SKM-1 (cell line): ENCODE measurements at regions not wholly inside any gene's neighbourhood (a gene's known extent, or its start where the extent isn't known, plus 50 kb on each side); places are given as distances from the start of the nearest gene placed in this dataset.

Experiments used
- DNase-seq: peaks from one replicate; lab custom pipeline; 2025; ENCODE audit not compliant: unreplicated experiment; lab: John Stamatoyannopoulos, UW

- no peak for DNase-seq
Observed at GRCh38 chr4:17336986-17337385, 174.9 kb downstream of the QDPR start.

DNA sequence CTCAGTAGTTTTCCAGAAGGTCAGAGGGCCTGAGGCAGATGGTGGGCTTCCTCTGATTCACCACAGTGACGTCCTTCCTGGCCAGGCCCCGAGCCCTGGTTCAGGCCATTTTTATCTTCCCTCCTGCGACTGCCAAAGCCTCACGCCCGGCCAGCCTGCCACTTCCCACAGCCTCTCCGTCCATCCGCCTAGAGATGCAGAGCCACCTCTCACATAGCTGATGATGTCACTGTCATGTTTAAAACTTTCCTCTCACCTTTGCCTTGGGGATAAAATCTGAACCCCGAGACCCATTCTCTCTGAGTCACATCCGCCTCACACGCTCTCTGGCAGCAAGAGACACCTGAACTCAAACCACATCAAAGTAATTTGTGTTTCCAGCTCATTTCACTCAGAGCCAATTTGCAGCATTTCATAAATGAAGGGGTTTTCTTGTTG, 175.3 kb downstream of the QDPR start:
- no peak for DNase-seq

- no peak for DNase-seq
Observed at GRCh38 chr4:17336069-17336468, 175.8 kb downstream of the QDPR start.

DNA sequence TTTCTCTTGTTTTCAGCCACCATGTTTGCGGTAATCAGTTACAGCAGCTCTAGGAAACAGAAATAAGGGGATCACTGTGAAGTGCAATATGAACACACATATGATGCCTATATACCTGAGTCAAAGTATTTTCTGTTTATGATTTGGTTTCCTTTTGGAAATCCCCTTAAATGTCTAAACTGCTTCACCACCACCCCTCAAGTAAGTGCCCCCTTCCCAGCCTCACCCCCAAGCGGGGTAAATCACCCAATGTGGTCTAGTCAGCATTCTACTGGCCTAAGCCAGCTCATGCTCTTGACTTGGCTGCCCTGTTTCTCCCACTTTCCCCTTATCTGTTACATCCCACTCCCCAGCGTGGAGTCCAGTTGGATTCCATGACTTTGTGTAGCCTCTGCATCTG, 176.5 kb downstream of the QDPR start:
- DNase-seq: no peak

DNA sequence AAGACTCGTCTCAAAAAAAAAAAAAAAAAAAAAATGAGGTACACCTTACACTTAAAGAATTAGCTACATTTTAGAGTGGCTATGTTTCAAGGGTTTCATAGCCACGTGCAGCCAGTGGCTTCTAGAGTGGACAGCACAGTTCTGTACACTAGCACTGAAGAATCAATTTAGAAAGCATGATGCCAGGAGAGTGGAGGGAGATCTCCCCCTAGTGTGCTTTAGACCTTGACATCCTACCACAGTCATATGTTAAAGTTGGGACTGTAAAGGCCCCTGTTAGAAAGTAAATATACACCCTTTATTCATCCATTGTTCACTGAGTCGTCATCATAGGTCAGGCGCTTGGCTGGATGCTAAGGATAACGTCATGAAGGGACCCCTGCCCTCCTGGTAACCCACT, 179.4 kb downstream of the QDPR start:
- no peak for DNase-seq

- DNase-seq: no peak
Observed at GRCh38 chr4:17329046-17329445, 182.8 kb downstream of the QDPR start.

- no peak for DNase-seq
Observed at GRCh38 chr4:17328141-17328815, 183.6 kb downstream of the QDPR start.

DNA sequence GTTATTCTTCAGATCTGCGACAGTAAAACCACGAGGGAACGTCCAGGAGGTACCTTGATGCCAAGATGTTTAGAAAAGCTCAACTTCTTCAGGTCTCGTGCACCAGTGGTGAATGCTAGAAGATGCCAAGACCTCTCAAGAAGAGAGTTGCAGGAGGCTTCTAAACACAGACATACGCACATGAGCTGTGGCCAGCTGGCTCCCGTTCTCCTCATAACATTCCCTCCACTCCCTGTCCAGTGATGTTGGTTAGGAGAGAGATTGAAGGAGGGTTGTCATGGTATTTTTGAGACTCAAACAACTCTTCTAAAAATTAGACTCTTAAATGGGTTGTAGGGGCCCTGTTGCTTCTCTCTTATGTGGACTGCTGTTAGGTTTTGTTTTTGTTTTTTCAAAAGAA, 184.3 kb downstream of the QDPR start:
- DNase-seq: no peak

DNA sequence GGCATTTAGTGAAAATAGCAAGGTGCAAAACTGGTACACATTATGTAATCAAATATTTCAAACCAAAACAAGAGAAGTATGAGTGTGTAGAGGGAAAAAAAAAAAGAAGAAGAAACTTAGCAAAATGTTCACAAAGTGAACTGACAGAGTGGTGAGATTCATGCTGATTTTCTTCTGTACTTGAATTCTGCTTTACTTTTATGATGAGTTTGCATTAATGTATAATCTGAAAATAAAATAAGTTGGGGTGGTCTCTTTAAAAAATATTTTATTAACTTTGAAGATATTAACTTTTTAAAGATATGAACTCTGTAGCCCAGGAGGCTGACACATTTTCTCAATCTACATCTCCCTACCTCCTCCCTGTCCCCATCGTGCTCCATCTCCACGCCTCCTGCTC, 185.1 kb downstream of the QDPR start:
- no peak for DNase-seq

GRCh38 chr4:17325098-17325497, 186.8 kb downstream of the QDPR start:
- no peak for DNase-seq

GRCh38 chr4:17324386-17324830, 187.5 kb downstream of the QDPR start:
- peak; percentile 52 for DNase-seq

- no peak for DNase-seq
Observed at GRCh38 chr4:17323554-17324385, 188.1 kb downstream of the QDPR start.

DNA sequence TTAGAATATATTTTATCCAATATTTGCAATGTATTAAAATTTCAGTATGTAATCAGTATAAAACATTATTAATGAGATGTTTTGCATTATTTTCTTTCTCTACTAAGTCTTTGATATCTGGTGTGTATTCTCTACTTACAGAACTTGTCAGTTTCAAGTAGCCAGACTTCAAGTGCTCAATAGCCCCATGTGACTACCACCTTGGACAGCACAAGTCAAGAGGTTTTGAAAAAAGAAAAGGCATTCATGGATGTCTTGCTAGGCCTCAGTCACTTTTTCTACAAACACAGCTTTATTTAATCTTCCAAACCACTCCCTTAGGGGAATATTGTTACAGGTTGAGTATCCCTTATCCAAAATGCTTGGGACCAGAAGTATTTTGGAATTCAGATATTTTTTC, 189.4 kb downstream of the QDPR start:
- no peak for DNase-seq

GRCh38 chr4:17320046-17320445, 191.8 kb downstream of the QDPR start:
- no peak for DNase-seq

GRCh38 chr4:17317526-17317925, 194.4 kb downstream of the QDPR start:
- no peak for DNase-seq

DNA sequence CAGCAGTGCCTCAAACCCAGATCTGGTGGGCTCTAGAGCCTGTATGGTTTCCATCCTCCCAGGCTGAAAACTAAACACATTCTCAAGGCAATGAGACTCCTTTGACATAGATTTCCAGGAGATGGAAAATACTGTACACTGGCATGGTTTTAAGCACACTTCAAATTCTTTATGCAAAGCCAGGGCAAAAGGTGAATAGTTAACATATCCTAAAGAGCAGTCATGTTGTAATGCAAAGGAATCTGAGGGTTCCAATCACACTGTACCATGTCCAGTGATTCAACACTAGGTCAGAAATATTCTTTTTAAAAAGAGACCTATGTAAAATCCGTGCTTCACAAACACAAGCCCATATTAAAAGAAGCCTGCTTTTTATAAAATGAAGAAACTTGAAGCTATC, 195.3 kb downstream of the QDPR start:
- DNase-seq: no peak

- no peak for DNase-seq
Observed at GRCh38 chr4:17315459-17315858, 196.4 kb downstream of the QDPR start.

GRCh38 chr4:17313194-17313593, 198.7 kb downstream of the QDPR start:
- no peak for DNase-seq

DNA sequence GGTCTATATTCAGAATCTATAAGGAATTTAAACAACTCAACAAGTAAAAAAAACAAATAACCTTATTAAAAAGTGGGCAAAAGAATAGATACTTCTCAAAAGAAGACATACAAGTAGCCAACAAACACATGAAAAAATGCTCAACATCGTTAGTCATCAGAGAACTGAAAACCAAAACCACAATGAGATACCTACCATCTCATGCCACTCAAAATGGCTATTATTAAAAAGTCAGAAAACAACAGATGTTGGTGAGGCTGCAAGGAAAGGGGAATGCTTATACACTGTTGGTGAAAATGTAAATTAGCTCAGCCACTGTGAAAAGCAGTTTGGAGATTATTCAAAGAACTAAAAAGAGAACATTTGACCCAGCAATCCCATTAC, 201.6 kb downstream of the QDPR start:
- DNase-seq: no peak

- DNase-seq: no peak
Observed at GRCh38 chr4:17309567-17310268, 202.2 kb downstream of the QDPR start.

GRCh38 chr4:17301869-17302268, 210.0 kb downstream of the QDPR start:
- no peak for DNase-seq

- no peak for DNase-seq
Observed at GRCh38 chr4:17301266-17301665, 210.6 kb downstream of the QDPR start.
